ENCODE measurements at regions not wholly inside any gene's neighbourhood (a gene's known extent, or its start where the extent isn't known, plus 50 kb on each side); places are given as distances from the start of the nearest gene placed in this dataset.

DNA sequence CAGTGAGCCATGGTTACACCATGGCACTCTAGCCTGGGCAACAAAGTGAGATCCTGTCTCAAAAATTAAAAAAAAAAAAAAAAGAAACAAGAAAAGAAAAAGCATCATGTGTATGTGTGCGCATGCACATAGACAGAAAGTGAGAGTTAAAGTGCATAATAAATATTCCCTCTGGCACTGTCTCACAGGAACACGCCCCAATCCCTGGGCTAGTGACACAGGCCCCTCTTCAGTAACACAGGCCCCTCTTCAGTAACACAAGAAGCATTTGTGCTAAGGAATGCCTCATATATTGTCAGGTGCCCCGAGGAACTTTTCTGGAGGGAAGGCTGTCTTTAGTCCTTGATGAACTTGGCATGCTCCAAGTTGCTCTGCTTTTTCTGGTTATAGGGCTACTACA is 57.5 kb downstream of the RPL27A start:
- no peak for DNase-seq

DNA sequence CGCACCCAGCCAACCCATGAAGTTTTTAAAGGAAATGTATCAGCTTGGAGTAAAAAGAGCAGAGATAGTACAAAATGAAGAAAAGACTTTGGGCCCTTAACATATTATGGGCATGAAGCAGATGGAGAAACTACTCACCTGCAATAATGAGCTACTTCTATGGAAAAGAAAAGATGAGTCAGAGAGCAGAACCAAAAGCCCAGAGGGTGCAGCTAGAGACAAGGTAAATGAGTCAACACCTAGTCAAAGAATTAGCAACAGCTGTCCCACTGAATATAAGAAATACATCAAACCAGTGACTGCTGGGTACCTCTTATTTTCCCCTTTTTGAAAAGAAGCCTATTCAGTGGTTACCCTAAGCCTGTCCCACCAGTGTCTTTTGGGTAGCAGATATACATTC is 61.8 kb downstream of the RPL27A start:
- no peak for DNase-seq

DNA sequence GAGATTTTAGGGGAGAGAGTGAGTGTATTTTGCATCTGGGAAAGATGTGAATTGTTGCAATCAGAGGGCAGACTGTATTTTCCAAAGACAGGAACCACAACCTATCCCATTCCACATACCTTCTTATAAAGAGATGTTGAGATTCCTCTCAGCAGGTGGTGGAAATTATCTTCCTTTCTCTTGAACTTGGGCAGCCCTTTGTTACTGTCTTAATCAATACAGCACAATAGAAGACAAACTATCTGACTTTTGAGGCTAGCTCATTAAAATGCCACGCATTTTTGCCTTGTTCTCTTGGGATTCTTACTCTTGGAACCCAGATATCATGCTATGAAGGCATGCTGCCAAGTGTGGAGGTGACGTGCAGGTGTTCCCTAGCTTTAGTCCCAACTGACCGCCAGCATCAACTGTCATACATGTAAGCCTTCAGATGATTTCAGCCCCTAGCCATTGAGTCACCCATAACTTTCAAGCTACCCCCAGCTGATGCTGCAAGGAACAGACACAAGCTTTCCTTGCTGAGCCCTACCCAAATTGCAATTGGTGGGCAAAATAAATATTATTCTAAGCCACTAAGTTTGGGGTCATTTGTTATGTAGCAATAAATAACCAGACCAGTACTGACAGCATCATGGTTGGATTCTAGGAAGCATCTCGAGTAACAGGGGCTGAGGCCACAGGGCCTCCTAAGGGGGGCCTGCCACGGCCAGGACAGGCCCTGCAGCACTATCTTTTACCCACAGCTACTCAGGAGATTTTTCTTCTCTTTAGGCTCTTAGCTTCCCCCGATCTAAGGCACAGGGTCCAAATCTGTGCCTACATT is 63.0 kb downstream of the RPL27A start:
- no peak for DNase-seq

DNA sequence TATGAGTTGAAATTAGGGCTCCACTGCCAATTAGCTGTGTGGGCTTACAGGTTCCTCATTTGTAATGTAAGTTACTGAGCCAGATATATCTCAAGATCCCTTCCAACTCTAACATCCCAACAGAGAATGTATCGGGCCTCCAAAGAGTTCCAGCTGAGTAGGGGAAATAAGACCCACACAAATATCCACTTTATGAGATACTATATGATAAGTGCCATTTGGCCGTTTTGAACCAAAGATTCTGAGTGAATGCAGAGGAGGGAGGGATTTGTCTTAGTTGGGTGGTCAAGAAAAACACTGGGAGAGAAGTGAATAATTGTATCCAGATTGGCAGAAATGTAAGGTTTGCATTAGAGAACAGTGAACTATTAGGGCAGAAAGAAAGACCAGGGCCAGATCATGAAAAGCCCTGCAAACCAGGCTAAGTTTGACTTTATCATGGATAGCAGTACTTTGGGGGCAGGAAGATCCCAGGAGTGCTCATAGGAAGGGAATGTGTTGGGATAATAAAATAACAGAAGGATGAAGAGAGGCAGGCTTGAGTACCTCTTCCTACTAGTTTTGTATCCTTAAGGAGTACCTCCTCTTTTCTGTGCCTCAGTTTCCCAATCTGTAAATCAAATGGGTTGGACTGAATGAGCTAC is 63.9 kb downstream of the RPL27A start:
- DNase-seq, result no peak

DNA sequence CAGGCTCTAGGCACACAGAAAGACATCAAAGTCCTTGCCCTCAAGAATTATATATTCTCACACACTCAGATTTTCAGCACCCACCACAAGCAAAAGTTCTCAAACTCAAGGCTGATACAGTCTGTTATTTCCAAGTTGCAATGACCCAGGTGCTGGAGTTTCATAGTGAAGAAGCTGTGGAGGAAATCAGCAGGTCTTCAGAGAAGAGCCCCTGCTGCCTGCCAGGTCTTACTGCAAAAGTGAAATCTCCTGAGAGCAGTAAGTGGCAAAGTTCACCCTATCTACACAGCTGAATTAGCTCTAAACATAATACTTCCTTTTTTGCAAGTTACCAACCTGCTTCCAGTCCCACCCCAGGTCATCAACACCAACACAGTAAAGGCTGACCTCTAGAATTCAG is 64.6 kb downstream of the RPL27A start:
- DNase-seq, result no peak

DNA sequence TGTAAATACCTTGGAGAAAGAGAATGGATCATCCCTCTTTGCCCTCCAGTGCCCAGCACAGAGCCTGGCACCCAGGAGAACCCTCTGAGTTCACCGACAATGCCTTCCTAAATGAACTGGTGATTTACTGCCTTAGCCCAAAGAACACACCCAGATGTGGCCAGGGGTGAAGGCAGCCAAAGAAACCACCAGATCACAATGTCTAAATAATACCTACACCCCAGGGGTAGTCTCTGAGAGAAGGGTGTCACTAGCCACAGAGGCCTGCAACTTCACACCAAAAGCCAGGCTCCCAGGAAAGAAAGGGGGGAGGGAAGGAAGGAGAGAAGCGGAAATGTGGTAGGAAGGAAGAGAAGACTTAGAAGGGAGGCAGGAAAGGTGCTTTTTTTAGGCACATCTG is 65.7 kb downstream of the RPL27A start:
- no peak for DNase-seq

DNA sequence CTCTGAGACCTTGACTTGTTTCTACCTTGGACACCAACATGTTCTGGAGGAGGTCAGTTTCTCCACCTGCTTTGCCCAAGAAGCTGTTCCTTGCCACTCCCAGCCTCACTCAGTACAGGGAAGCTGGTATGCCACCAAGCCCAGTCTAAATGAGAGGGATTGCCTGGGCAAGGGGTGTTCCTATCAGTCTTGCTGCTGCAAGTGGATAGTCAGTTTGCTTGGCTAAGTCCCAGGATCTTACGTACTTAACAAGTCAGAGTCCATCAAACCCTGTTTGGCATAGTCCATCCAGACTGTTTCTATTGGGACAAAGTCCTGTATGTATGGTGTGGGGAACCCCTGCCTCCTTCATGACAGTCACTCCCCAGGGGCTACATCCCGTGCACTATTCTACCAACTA is 66.6 kb downstream of the RPL27A start:
- no peak for DNase-seq

DNA sequence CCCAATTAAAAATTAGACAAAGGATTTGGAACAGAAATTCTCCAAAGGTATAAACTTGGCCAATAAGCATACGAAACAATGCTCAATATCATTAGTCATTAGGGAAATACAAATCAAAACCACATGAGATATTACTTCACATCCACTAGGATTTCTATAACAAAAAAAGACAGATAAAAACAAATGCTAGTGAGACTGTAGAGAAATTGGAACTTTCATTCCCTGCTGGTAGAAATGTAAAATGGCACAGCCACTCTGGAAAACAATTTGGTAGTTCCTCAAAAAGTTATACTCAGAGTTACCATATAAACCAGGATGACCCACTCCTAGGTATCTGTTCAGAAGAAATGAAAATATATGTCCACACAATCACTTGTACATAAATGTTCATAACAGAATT is 71.6 kb downstream of the RPL27A start:
- no peak for DNase-seq

DNA sequence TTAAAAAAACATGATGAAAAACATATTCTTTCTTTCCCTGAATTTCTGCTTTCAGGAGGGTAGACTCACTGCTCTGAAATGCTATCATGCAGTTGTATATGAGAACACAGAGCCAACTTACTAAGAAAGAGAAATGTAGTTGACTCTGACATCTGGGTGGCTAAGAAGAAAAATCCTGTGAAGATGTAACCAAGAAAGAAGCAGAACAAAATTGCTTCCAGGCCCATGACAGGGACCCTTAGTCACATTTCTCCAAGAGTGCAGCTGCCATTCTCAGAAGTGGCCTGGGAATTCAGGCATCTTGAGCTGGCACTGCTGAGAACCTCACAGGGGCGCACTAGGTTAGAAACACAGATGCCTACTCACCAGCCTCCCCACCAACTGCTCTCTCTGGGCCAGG is 73.6 kb downstream of the RPL27A start:
- no peak for DNase-seq

DNA sequence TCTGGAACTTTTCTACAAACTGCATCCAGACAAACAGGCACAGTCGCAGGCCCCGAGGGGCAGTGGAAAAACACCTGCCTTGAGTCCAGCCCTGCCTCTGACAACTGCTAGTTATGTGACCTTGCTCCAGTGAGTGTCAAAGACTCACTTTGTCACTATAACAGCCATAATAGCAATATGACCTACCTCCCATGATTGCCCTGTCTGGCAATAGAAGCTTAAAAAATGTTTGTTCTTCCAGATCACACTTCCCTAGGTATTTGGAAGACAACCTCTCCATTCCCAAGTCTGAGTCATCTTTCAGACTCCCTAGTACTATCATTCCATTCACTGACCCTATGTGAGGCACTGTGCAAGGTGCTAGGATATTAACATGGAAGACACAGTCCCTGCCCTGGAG is 74.5 kb downstream of the RPL27A start:
- no peak for DNase-seq

DNA sequence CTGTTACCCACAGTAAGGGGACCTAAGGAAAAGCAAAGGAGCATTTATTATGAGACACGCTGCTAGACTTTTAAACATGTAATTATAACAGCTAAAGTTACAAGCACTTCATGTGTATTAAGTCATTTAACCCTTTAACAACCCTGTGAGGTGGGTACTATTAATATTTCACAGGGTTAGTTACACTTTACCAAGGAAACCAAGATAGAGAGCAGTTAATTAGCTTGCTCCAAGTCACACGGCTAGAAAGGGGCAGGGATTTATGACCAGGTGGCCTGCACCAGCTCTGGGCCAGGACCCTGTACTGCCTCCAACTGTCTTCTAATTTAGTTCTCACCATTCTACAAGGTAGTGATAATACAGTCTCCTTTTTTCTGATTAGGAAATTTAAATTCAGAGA is 74.9 kb downstream of the RPL27A start:
- DNase-seq, result no peak

DNA sequence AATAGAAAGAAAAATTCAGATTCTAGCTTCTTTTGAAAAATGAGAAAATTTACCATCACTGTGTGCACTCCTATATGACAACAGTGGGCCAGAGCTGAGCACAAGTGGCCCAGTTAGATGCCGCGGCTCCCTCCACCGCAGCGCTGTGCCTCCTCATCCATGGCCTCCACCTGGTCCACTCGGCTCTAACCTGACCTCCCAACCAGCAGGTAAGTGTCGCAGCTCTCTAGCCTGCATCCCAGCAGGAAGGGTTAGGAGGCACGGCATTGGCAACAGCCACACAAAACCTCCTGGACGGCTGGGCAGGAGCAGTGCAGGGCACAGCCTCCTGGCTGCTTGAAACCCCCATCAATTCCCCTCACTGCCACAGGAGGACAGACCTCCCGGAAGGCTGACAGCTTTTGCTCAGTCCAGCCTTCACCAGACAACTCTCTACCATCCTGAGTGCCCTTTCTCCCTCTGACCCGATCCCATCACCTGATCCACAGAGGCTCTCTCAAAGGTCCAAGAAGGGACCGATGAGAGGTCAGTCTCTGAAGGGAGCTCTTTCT is 76.1 kb downstream of the RPL27A start:
- DNase-seq, result no peak

DNA sequence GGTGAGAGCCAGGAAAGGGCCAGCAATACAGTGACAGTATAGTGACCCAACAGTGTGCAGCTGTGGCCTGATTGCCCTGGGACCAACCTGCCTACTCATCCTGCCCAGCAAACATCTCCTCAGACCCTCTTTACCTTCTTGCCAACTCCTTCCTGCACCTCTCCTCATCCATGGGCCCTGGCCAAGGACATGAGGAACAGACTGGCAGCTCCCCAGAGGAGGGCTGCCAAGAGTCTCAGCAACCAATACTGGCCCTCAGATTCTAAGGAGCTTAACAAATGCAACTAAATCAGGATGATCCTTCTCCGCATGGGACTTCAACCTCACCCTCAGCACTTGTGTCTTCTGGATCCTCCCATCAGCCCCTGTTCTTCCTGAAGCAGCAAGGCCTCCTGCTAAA is 77.0 kb downstream of the RPL27A start:
- no peak for DNase-seq

DNA sequence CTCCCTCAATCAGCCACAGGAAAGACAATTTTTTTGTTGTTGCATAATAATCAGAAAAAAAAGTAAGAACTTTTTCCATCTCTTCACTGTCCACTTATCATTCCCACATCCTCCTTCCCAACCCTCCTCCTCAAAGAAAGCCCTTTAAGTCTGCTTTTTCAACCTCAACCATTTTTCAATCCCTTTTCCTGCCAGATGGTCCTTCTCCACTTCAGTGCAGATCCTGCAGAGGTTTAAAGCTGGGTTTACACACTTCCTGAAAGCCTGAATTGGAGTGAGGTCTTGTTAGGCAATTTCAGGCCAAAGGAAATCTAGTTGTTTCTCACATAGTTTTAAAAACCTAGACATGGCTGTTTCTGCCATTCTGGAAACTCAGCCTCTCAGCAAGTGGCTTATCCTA is 78.3 kb downstream of the RPL27A start:
- DNase-seq, result no peak

DNA sequence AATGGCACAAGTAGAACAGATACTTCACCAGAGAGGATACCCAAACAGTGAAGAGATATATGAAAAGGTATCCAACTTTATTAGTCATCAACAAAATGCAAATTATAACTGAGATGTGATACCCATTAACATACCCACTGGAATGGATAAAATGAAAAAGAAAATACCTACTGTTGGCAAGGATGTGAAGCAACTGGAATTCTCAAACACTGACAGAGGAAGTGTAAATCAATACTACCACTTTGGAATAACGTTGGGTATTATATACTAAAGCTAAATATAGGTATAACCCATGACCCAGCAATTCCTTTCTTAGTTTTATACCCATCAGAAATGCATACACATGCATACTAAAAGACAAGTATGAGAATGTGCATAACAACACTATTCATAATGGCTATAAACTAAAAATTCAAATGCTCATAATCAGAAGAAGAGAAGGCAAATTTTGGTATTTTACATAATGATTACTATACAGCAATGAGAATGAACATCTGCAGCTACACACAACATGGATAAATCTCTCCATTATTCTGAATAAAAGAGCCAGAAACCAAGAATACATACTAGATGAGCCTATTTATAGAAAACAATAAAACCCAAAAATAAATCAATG is 80.6 kb downstream of the RPL27A start:
- no peak for DNase-seq

DNA sequence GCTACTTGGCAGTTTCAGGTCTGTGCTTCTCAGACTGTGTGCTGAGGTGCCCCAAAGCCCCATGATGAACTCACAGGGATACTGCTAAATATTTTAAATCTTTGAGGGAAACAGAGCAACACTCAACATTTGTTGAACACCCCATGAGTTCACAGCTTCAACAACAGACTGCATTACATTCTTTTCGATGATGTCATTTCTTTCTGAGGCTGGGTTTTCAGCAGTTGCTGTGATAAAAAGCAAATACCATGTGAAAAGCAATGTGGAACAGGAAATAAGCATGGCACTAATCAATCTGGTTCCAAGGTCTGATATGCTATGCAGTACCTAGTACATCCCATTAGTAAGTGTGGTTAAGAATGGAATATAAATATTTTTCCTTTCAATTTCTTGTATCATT is 82.7 kb downstream of the RPL27A start:
- DNase-seq, result no peak

DNA sequence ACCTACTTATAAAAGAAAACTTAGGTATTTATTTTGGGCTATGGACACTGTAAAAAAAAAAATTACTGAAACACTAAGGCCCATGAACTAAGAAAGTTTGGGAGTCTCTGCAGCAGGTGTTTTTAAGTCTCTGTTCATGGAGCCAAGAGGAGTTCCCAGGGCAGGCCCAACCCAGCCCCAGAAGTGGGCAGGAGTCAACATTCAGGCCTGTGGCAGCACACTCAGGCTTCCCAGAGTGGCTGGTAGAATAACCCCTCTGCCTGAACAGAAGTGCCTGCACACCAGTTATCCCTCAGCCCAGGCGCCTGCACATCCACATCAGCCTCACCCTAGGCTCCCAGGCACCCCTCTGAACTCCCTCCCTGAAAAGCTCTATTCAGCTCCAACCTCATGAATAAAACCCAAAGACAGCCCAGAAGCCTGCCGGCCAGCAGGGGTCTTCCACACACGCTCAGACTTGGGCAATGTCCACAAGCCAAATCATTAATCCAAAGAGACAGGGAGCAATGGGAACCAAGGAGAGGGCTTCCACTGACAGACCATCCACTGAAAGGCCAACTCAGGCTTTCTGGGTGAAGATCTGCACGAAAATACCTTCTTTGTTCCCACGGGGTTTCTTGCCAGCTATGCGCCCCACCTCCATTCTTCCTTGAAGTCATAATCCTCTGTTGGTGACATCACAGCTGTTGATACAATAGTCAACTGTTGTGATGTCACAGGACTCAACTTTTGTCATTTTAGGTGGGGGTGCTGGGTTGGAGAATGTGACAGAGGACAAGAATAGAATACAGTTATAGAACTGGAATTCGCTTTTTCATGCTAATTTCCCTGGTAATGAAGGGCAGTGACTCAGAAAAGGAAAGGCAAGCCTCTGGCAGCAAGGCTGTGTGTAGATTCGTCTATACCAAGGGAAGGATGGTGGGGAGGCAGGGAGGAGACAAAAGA is 83.7 kb downstream of the RPL27A start:
- DNase-seq, result no peak

DNA sequence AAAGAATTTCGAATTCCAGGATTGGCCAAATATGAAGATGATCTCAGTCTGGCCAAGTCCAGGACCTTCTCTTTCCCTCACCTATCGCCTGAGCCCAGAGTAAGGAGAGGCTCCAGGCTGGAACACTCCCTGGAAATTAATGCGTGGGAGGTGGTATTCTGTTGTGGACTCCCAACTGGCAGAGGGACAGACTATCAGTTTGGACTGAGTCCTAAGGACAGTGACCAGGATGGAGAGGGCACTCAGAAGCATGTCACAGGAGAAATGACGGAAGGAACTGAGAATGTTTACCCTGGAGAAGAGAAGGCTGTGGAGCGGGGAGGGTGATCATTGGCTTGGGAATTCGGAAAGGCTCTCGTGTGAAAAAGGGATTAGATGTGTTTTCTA is 84.4 kb downstream of the RPL27A start:
- DNase-seq, result no peak

DNA sequence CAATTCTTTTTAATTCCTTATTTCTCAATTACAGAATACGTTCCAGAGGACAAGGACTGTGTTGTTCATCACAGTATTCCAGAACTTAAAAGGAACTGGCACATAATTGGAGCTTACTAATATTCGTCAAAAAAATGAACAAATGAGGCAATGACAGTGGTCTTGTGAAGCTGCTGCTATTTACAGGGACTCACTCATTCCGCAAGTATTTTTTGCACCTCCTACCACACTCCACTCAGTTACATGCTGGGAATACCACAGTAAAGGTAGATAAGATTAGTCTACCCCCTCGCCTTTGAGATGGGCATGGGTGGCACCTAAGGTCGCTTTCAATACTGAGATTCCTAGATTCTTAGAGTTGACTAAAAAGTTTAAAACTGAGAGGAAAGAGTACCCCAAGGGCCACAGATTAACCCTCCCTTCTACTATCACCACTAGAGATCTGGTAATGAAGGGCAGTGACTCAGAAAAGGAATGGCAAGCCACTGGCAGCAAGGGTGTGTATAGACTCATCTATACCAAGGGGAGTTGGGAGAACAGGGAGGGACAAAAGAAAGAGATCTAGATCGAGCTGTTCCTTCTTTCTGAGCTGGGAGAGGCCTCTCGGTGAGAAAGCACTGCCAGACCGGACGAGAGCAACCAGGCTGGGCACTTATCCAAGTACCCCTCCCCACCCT is 85.0 kb downstream of the RPL27A start:
- no peak for DNase-seq

DNA sequence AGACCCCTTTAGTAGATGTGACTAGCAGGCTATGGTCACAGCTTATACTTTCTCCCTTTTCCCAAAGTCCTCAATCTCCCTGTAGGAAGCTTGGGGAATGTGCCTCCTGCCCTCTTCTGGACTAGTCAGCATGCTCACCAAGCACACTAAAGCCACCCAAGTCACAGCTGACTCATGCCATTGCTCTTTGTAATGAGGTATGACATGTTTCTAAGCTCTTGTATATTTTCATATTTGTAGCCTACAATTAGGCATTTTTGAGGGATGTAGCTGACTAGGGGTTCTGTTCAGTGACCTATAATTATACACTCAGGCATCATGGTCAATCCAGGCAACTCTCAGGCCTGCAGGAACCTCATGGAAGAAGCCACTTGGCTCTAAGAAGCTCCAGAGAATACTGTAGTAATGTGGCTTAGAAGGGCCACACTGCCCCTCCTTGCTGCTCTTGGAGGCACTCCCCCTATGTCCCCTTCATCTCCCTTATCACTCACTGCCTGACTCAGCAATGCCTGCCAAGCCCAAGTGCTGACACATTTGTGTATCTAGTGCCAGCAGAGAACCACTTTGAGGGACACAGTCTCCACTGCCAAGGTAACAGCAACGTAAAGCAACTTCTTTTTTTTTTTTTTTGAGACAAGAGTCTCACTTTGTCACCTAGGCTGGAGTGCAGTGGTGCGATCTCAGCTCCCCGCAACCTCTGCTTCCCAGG is 86.2 kb downstream of the RPL27A start:
- DNase-seq, result no peak

All from NCI-H2029 treated with DMSO at 0.1 percent for 48 hours (cell line).